ENCODE measurements at regions not wholly inside any gene's neighbourhood (a gene's known extent, or its start where the extent isn't known, plus 50 kb on each side); places are given as distances from the start of the nearest gene placed in this dataset.

DNA sequence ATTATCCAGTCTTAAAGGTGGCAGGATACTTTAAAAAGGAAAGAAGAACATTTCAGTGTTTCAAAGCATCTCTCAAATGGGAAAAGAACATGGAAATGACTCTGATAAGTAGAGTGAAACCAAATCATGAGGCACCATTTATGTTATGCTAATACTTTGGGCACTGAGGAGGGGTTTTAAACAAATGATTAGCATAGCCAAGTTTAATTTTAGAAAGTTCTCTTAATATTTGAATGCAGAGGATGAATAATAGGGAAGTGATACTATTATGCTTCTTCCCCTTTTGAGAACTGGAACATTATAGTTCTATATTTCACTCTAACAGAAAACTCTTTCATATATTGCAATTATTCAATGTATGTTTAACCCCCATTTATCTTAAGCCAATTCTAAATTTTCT is 1181.9 kb upstream of the PRMT6 start:
- no peak overlapping the region for H3K9ac ChIP-seq (ENCODE audit: low read depth, low read length)
- no peaks in the 10 kb centered on the region for H3K4me1 ChIP-seq (ENCODE audit: control insufficient read depth, insufficient read depth, low read length)
- H3K36me3 ChIP-seq (ENCODE audit: control insufficient read depth, insufficient read depth, low read length) = no peaks in the 10 kb centered on the region
- no peak overlapping the region for H3K4me3 ChIP-seq (ENCODE audit: low read depth, low read length)
- H3K27me3 ChIP-seq (ENCODE audit: control insufficient read depth, insufficient read depth, low read length) = no peaks in the 10 kb centered on the region
- H3K9me3 ChIP-seq (ENCODE audit: control insufficient read depth, insufficient read depth, low read length) = peaks cover 3% of the 10 kb centered on the region; the same call in 1 of the 2 replicates
- no peak overlapping the region for H3K27ac ChIP-seq (ENCODE audit: low read depth, low read length)

DNA sequence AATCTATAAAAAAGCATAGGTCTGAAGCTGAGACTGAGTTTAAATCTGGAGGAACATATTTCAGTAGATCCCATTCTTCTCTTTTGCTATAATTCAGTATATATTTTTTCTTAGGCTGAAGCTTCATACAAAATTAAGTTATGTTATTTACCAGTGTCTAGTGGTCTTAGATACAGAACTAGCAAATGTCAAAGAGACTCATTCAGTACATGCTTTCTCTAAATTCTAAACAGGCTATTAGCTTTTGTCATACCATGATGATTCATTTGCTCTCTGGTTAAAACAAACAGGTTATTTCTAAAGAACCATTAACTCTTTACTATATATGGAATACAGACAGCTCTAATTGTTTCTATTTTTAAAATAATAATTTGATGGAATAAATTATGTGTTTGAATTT is 1170.2 kb upstream of the PRMT6 start:
- Histone ChIP-seq H3K9ac (ENCODE audit: low read depth, low read length) (no peak overlapping the region), H3K4me1 (ENCODE audit: control insufficient read depth, insufficient read depth, low read length) (no peaks in the 10 kb centered on the region), H3K4me3 (ENCODE audit: low read depth, low read length) (no peak overlapping the region), H3K9me3 (ENCODE audit: control insufficient read depth, insufficient read depth, low read length) (no peaks in the 10 kb centered on the region), H3K36me3 (ENCODE audit: control insufficient read depth, insufficient read depth, low read length) (no peaks in the 10 kb centered on the region), H3K27me3 (ENCODE audit: control insufficient read depth, insufficient read depth, low read length) (no peaks in the 10 kb centered on the region), H3K27ac (ENCODE audit: low read depth, low read length) (no peak overlapping the region)

DNA sequence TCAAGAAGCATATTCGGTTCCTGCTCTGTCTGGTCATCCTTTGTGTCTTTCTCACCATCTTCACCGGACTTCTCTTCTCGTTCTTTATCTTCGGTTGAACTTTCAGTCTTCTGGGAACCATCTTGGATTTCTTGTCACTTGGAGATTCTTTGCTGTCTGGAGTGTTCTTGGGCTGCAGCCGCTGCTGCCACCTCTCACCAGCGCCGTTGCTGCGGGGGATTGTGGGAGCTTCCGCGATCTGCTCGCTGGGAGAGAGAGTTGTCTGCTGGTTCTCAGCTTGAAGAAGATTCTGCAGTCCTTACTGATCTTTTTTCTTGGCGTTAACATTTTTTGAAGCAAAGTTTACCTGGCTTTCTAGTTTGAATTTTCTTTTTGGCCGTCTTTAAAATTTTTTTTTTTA is 1165.2 kb upstream of the PRMT6 start:
- Histone ChIP-seq H3K36me3 (ENCODE audit: control insufficient read depth, insufficient read depth, low read length) (no peaks in the 10 kb centered on the region), H3K4me3 (ENCODE audit: low read depth, low read length) (no peak overlapping the region), H3K9me3 (ENCODE audit: control insufficient read depth, insufficient read depth, low read length) (no peaks in the 10 kb centered on the region), H3K27ac (ENCODE audit: low read depth, low read length) (no peak overlapping the region), H3K4me1 (ENCODE audit: control insufficient read depth, insufficient read depth, low read length) (no peaks in the 10 kb centered on the region), H3K9ac (ENCODE audit: low read depth, low read length) (no peak overlapping the region), H3K27me3 (ENCODE audit: control insufficient read depth, insufficient read depth, low read length) (no peaks in the 10 kb centered on the region)

DNA sequence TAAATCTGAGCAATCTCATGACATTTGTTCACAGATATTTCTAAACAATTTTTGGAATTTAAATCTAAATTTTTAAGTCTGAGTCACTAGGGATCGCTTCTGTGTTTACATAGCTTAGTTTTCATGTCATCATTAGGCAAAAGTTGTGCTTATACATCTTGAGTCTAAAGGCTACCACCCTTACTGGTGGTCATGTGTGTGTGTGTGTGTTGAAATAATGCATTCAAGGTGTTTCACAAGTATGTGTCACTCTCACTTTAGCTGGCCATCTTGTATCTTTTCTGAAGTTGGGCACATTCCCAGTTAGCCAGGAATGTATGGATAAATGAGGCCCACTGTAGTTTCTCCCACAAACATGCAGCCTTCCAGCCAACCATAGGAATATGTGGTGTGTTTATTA is 1162.5 kb upstream of the PRMT6 start:
- H3K9ac ChIP-seq (ENCODE audit: low read depth, low read length) = no peak overlapping the region
- no peaks in the 10 kb centered on the region for H3K36me3 ChIP-seq (ENCODE audit: control insufficient read depth, insufficient read depth, low read length)
- no peak overlapping the region for H3K4me3 ChIP-seq (ENCODE audit: low read depth, low read length)
- H3K27ac ChIP-seq (ENCODE audit: low read depth, low read length) = no peak overlapping the region
- no peaks in the 10 kb centered on the region for H3K4me1 ChIP-seq (ENCODE audit: control insufficient read depth, insufficient read depth, low read length)
- H3K9me3 ChIP-seq (ENCODE audit: control insufficient read depth, insufficient read depth, low read length) = peaks cover 8% of the 10 kb centered on the region; the same call in 1 of the 2 replicates
- no peaks in the 10 kb centered on the region for H3K27me3 ChIP-seq (ENCODE audit: control insufficient read depth, insufficient read depth, low read length)

DNA sequence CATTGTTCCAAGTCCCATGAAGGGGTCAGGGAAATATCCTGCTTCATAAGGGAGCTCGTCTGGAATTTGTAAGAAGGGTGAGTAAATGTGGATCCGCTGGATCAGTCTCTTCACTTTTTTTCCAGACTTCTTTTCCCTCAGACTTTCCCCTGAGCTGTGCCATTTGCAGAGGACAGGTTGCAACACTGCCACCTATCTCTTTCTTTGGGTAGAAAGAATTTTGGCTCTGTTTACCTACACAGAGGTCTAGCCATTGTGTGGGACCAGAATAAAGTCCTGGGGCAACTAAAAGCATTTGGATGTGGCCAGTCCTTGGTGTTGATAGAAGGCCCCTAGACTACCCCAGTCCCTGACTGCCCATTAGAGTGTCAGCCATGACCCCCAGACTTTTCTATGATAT is 1146.7 kb upstream of the PRMT6 start:
- no peaks in the 10 kb centered on the region for H3K9me3 ChIP-seq (ENCODE audit: control insufficient read depth, insufficient read depth, low read length)
- H3K4me1 ChIP-seq (ENCODE audit: control insufficient read depth, insufficient read depth, low read length) = no peaks in the 10 kb centered on the region
- no peak overlapping the region for H3K4me3 ChIP-seq (ENCODE audit: low read depth, low read length)
- H3K36me3 ChIP-seq (ENCODE audit: control insufficient read depth, insufficient read depth, low read length) = no peaks in the 10 kb centered on the region
- H3K9ac ChIP-seq (ENCODE audit: low read depth, low read length) = no peak overlapping the region
- H3K27me3 ChIP-seq (ENCODE audit: control insufficient read depth, insufficient read depth, low read length) = no peaks in the 10 kb centered on the region
- no peak overlapping the region for H3K27ac ChIP-seq (ENCODE audit: low read depth, low read length)

DNA sequence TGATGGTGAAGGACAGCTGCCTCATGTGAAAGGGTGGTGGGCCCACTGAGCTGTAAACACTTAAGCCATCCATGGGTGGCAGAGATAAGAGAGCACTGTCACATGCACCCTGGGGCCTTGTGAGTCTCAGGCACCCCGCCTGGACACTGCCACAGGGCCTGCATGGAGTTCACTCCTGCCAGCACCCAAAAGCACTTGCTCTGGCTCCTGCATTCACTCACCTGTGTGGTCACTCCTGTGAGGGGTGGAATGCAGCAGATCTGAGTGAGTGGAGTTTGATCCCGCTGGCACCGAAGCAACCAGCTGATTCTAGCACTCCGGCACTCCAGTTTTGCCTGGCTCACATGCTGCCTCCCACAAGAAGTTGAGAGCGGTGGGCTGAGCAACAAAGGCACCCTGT is 1142.1 kb upstream of the PRMT6 start:
- H3K9me3 ChIP-seq (ENCODE audit: control insufficient read depth, insufficient read depth, low read length) = no peaks in the 10 kb centered on the region
- H3K27ac ChIP-seq (ENCODE audit: low read depth, low read length) = no peak overlapping the region
- H3K4me3 ChIP-seq (ENCODE audit: low read depth, low read length) = no peak overlapping the region
- H3K4me1 ChIP-seq (ENCODE audit: control insufficient read depth, insufficient read depth, low read length) = no peaks in the 10 kb centered on the region
- H3K9ac ChIP-seq (ENCODE audit: low read depth, low read length) = no peak overlapping the region
- H3K27me3 ChIP-seq (ENCODE audit: control insufficient read depth, insufficient read depth, low read length) = no peaks in the 10 kb centered on the region
- H3K36me3 ChIP-seq (ENCODE audit: control insufficient read depth, insufficient read depth, low read length) = no peaks in the 10 kb centered on the region

DNA sequence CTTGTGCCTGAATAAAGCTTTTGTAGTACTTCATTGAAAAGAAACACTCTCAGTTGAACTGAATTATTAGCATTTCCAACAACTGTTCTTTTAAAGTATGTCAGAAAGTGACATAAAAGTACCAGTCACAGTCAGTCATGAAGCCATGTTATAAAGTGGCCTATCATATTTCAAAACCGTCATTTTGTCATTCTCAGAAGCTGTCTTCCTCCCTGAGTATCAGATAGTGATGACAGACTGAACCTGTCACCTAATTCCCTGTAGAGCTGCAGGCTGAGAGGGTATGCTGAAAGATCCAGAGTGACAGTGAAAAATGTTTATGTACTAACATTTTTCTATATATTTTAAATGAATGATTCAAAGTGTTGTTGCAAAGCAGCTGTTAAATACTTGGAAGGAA is 1121.7 kb upstream of the PRMT6 start:
- H3K27ac ChIP-seq (ENCODE audit: low read depth, low read length) = no peak overlapping the region
- H3K4me3 ChIP-seq (ENCODE audit: low read depth, low read length) = no peak overlapping the region
- H3K4me1 ChIP-seq (ENCODE audit: control insufficient read depth, insufficient read depth, low read length) = no peaks in the 10 kb centered on the region
- H3K27me3 ChIP-seq (ENCODE audit: control insufficient read depth, insufficient read depth, low read length) = no peaks in the 10 kb centered on the region
- H3K9me3 ChIP-seq (ENCODE audit: control insufficient read depth, insufficient read depth, low read length) = peaks cover 9% of the 10 kb centered on the region; the same call in 1 of the 2 replicates
- no peaks in the 10 kb centered on the region for H3K36me3 ChIP-seq (ENCODE audit: control insufficient read depth, insufficient read depth, low read length)
- H3K9ac ChIP-seq (ENCODE audit: low read depth, low read length) = no peak overlapping the region

DNA sequence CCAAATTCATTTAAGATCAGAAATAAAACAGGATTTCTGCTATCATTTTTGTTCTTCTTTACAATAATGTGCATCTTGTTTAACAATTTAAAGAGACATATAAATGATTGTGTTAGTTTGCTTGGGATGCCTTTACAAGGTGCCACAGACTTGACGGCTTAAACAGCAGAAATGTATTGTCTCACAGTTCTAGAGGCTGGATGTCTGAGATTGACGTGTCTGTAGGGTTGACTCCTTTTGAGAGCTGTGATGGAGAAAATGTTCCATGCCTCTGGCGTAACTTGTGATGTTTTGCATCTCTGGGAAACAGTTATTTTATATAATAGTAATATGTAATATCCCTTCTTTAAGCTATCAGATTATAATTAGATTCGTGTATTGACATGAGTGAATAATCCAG is 1091.6 kb upstream of the PRMT6 start:
- H3K36me3 ChIP-seq (ENCODE audit: control insufficient read depth, insufficient read depth, low read length) = no peaks in the 10 kb centered on the region
- H3K27me3 ChIP-seq (ENCODE audit: control insufficient read depth, insufficient read depth, low read length) = no peaks in the 10 kb centered on the region
- peaks cover 15% of the 10 kb centered on the region for H3K9me3 ChIP-seq (ENCODE audit: control insufficient read depth, insufficient read depth, low read length)
- no peak overlapping the region for H3K9ac ChIP-seq (ENCODE audit: low read depth, low read length)
- H3K4me3 ChIP-seq (ENCODE audit: low read depth, low read length) = no peak overlapping the region
- H3K27ac ChIP-seq (ENCODE audit: low read depth, low read length) = no peak overlapping the region
- H3K4me1 ChIP-seq (ENCODE audit: control insufficient read depth, insufficient read depth, low read length) = no peaks in the 10 kb centered on the region

DNA sequence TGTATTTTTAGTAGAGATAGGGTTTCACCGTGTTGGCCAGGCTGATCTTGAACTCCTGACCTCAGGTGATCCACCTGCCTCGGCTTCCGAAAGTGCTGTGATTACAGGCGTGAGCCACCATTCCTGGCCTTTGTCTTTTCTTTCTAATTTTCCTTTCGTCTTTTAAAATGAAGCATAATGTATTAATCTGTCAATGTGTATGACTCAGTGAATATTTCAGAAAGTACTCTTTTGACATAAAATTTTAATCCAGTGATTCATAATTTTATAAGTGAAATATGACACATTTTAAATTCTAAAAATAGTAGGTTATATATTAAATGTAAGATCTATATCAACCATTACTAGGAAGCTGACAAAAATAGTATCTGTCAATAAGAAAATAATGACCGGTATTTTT is 1059.0 kb upstream of the PRMT6 start:
- H3K4me3 ChIP-seq (ENCODE audit: low read depth, low read length) = no peak overlapping the region
- H3K9ac ChIP-seq (ENCODE audit: low read depth, low read length) = no peak overlapping the region
- H3K27ac ChIP-seq (ENCODE audit: low read depth, low read length) = no peak overlapping the region
- H3K36me3 ChIP-seq (ENCODE audit: control insufficient read depth, insufficient read depth, low read length) = no peaks in the 10 kb centered on the region
- H3K9me3 ChIP-seq (ENCODE audit: control insufficient read depth, insufficient read depth, low read length) = no peaks in the 10 kb centered on the region
- H3K27me3 ChIP-seq (ENCODE audit: control insufficient read depth, insufficient read depth, low read length) = no peaks in the 10 kb centered on the region
- H3K4me1 ChIP-seq (ENCODE audit: control insufficient read depth, insufficient read depth, low read length) = no peaks in the 10 kb centered on the region

DNA sequence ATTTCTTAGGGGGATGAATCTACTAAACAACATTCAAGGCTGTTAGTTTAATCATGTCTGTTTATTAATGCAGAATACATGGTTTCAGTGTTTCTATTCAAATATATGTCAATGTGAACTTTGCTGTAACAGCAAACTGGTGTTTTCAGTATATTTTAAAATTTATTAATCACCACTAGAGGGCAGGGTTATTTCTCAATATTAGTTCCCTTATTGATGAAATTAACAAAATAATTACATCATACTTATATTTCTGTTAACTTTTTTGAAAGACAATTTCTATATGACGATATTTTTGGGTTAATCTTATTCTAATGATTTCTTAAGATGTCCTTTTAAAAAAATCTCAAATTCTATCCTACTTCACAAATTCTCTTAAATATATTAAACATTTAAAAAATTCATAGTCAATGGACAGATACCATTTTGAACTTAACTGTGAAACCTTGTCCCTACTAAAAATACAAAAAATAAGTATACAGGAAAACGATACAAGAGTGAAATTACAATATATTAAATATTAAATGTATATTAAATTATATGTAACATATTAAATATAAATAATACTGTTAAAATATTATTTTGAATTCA is 1034.1 kb upstream of the PRMT6 start:
- no peak overlapping the region for H3K4me3 ChIP-seq (ENCODE audit: low read depth, low read length)
- no peaks in the 10 kb centered on the region for H3K36me3 ChIP-seq (ENCODE audit: control insufficient read depth, insufficient read depth, low read length)
- no peaks in the 10 kb centered on the region for H3K27me3 ChIP-seq (ENCODE audit: control insufficient read depth, insufficient read depth, low read length)
- H3K9me3 ChIP-seq (ENCODE audit: control insufficient read depth, insufficient read depth, low read length) = no peaks in the 10 kb centered on the region
- H3K4me1 ChIP-seq (ENCODE audit: control insufficient read depth, insufficient read depth, low read length) = no peaks in the 10 kb centered on the region
- no peak overlapping the region for H3K27ac ChIP-seq (ENCODE audit: low read depth, low read length)
- H3K9ac ChIP-seq (ENCODE audit: low read depth, low read length) = no peak overlapping the region

DNA sequence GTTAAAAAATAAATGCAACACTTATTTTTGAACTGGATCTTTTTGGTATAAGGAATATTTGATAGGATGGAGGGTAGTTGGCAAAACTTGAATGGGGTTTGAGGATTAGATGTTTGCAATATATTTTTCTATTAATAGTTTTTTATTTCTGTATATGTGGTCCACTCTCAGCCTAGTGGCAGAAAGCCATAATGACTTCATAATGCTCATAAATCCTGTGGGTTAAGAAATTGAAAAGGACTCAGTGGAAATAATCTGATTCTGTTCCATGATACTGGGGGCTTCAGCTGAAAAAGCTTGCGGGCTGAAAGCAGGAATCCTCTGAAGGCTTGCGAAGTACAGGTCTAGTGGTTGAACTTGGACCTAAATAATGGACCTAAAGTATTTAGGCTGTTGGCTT is 1028.6 kb upstream of the PRMT6 start:
- no peaks in the 10 kb centered on the region for H3K9me3 ChIP-seq (ENCODE audit: control insufficient read depth, insufficient read depth, low read length)
- H3K4me1 ChIP-seq (ENCODE audit: control insufficient read depth, insufficient read depth, low read length) = no peaks in the 10 kb centered on the region
- H3K27me3 ChIP-seq (ENCODE audit: control insufficient read depth, insufficient read depth, low read length) = no peaks in the 10 kb centered on the region
- no peaks in the 10 kb centered on the region for H3K36me3 ChIP-seq (ENCODE audit: control insufficient read depth, insufficient read depth, low read length)
- H3K9ac ChIP-seq (ENCODE audit: low read depth, low read length) = no peak overlapping the region
- H3K27ac ChIP-seq (ENCODE audit: low read depth, low read length) = no peak overlapping the region
- no peak overlapping the region for H3K4me3 ChIP-seq (ENCODE audit: low read depth, low read length)

DNA sequence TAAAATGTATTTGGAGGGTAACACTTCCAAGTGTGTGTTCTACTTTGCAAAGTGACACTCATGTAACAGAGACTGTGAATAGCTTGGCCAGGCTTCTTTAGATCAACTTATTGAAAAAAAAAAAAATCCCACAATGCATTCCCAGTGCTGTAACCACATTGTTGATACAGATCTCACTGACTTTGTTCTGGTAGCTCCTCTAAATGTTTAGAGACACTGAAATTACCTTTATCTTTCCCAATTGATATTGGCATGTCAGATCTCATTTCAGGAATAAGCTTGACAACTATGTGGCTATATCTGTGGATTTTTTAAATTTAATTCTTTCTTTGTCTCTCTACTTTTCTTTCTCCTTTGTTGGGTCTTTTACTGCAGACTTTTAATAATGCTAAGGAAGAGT is 1018.9 kb upstream of the PRMT6 start:
- Histone ChIP-seq H3K27me3 (ENCODE audit: control insufficient read depth, insufficient read depth, low read length) (no peaks in the 10 kb centered on the region), H3K9me3 (ENCODE audit: control insufficient read depth, insufficient read depth, low read length) (no peaks in the 10 kb centered on the region; the same call in 1 of the 2 replicates), H3K36me3 (ENCODE audit: control insufficient read depth, insufficient read depth, low read length) (no peaks in the 10 kb centered on the region), H3K9ac (ENCODE audit: low read depth, low read length) (no peak overlapping the region), H3K4me3 (ENCODE audit: low read depth, low read length) (no peak overlapping the region), H3K4me1 (ENCODE audit: control insufficient read depth, insufficient read depth, low read length) (no peaks in the 10 kb centered on the region), H3K27ac (ENCODE audit: low read depth, low read length) (no peak overlapping the region)
